Endothelial cell of umbilical vein (primary cell): ENCODE measurements at regions not wholly inside any gene's neighbourhood (a gene's known extent, or its start where the extent isn't known, plus 50 kb on each side); places are given as distances from the start of the nearest gene placed in this dataset.

Experiments
- CTCF ChIP-seq, 2 donors: IDR thresholded peaks; 1 replicate in 1 of 2; 2 replicates in 1 of 2; pipeline ENCODE4 v1.5.1; 2011; ENCODE audit warnings: low read length in 2 of 2, mild to moderate bottlenecking in 2 of 2, moderate library complexity in 2 of 2, control low read depth in 1 of 2, inconsistent platforms in 1 of 2, low read depth in 1 of 2; ENCODE audit not compliant: insufficient read depth in 1 of 2; ENCODE audit errors: extremely low read depth in 1 of 2
- EZH2 ChIP-seq: IDR thresholded peaks from 2 replicates; pipeline ENCODE4 v1.6.1; 2012; ENCODE audit warnings: borderline replicate concordance, low read depth, mild to moderate bottlenecking, moderate library complexity, low read length, inconsistent platforms; ENCODE audit not compliant: severe bottlenecking
- FOS ChIP-seq: IDR thresholded peaks from 2 replicates; pipeline ENCODE4 v1.6.1; 2011; ENCODE audit warnings: mild to moderate bottlenecking, low read length, moderate library complexity, borderline replicate concordance; ENCODE audit not compliant: insufficient read depth
- GATA2 ChIP-seq: IDR thresholded peaks from 2 replicates; pipeline ENCODE4 v1.7.0; 2011; ENCODE audit warnings: low read depth, mild to moderate bottlenecking, moderate library complexity, mixed read lengths, low read length; ENCODE audit not compliant: insufficient read length, insufficient read depth
- JUN ChIP-seq: IDR thresholded peaks from 2 replicates; pipeline ENCODE4 v1.6.1; 2011; ENCODE audit warnings: borderline replicate concordance, low read depth; ENCODE audit not compliant: insufficient read length, insufficient read depth
- MAX ChIP-seq: IDR thresholded peaks from 2 replicates; pipeline ENCODE4 v1.6.1; 2011; ENCODE audit not compliant: insufficient read depth, insufficient read length
- MYC ChIP-seq: IDR thresholded peaks from one replicate; pipeline ENCODE4 v1.6.1; 2011; ENCODE audit warnings: mild to moderate bottlenecking, low read depth, low read length
- POLR2A ChIP-seq: IDR thresholded peaks from 2 replicates; pipeline ENCODE4 v1.6.1; 2012; ENCODE audit warnings: low read depth, mild to moderate bottlenecking, control low read depth, low read length
- POLR2AphosphoS5 ChIP-seq: IDR thresholded peaks from 2 replicates; pipeline ENCODE4 v1.6.1; 2012; ENCODE audit warnings: low read depth, mild to moderate bottlenecking, control low read depth, low read length, moderate library complexity; ENCODE audit not compliant: insufficient read depth

GRCh38 chr6:159513074-159513720 is 179.8 kb downstream of the SOD2 start:
- TF ChIP-seq CTCF (IDR thresholded peaks at IDR 0.05; ENCODE audit: extremely low read depth in 1 of 2, insufficient read depth in 1 of 2, low read depth in 1 of 2, low read length in 2 of 2) (no peak), POLR2AphosphoS5 (no peak), MYC (no peak), POLR2A (no peak), MAX (no peak), EZH2 (no peak), JUN (no peak), FOS (no peak), GATA2 (no peak)
